ENCODE measurements at regions not wholly inside any gene's neighbourhood (a gene's known extent, or its start where the extent isn't known, plus 50 kb on each side); places are given as distances from the start of the nearest gene placed in this dataset.

DNA sequence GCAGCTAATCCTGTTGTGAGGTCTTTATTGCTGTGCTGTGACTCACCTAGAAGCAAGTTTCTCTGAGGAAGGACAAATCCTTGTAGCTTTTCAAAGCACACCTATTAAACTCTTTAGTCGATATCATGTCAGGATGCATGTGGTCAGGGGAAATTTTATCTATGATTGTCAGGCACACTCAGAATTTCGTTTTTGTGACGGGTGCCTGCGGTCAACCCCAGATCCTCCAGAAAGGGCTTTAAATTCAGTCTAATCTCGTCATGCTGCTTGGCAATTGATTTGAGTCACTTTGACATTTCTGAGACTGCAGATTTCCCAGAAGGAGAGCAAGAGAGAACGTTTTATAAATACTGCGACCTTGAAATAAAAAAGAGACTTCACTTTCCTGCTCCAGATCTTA is 316.9 kb downstream of the FGF9 start:
- no peaks in the 10 kb centered on the region for H3K9me3 Mint-ChIP-seq
- no peaks in the 10 kb centered on the region for H3K27me3 Mint-ChIP-seq (ENCODE audit: insufficient read depth)
- no peak for DNase-seq
- no peak overlapping the region for H3K27ac Mint-ChIP-seq
- WGBS, 2 experiments (ENCODE audit: insufficient coverage in 1 of 2, insufficient read length in 1 of 2), result 82 to 86% methylated on average over 4 to 7 of the region's 7 CpGs
- no peaks in the 10 kb centered on the region for H3K36me3 ChIP-seq (ENCODE audit: control insufficient read depth, insufficient read depth, low read length)
- H3K9ac ChIP-seq (ENCODE audit: extremely low read depth, low read length, poor library complexity, severe bottlenecking), result no peak overlapping the region
- no peaks in the 10 kb centered on the region for H3K36me3 Mint-ChIP-seq (ENCODE audit: low read depth)
- no peak for TF ChIP-seq CTCF (conservative IDR thresholded peaks at IDR 0.05)
- no peak overlapping the region for H3K27ac ChIP-seq (ENCODE audit: low read depth, low read length)
- H3K4me1 ChIP-seq (ENCODE audit: control insufficient read depth, insufficient read depth, low read length), result no peaks in the 10 kb centered on the region
- H3K4me3 Mint-ChIP-seq, result no peak overlapping the region
- H3K27me3 ChIP-seq (ENCODE audit: control insufficient read depth, insufficient read depth, low read length, poor library complexity, severe bottlenecking), result no peaks in the 10 kb centered on the region
- H3K9me3 ChIP-seq (ENCODE audit: control insufficient read depth, low read length), result no peaks in the 10 kb centered on the region
- no peak overlapping the region for H3K4me3 ChIP-seq (ENCODE audit: low read length)
- H3K4me1 Mint-ChIP-seq, result no peaks in the 10 kb centered on the region

GRCh38 chr13:21988624-21989023 is 317.8 kb downstream of the FGF9 start:
- Mint-ChIP-seq H3K4me1 (no peaks in the 10 kb centered on the region), H3K36me3 (ENCODE audit: low read depth) (no peaks in the 10 kb centered on the region), H3K9me3 (no peaks in the 10 kb centered on the region), H3K27ac (no peak overlapping the region), H3K27me3 (ENCODE audit: insufficient read depth) (no peaks in the 10 kb centered on the region), H3K4me3 (no peak overlapping the region)
- Histone ChIP-seq H3K36me3 (ENCODE audit: control insufficient read depth, insufficient read depth, low read length) (no peaks in the 10 kb centered on the region), H3K4me3 (ENCODE audit: low read length) (no peak overlapping the region), H3K9ac (ENCODE audit: extremely low read depth, low read length, poor library complexity, severe bottlenecking) (no peak overlapping the region), H3K9me3 (ENCODE audit: control insufficient read depth, low read length) (no peaks in the 10 kb centered on the region), H3K27me3 (ENCODE audit: control insufficient read depth, insufficient read depth, low read length, poor library complexity, severe bottlenecking) (no peaks in the 10 kb centered on the region), H3K27ac (ENCODE audit: low read depth, low read length) (no peak overlapping the region), H3K4me1 (ENCODE audit: control insufficient read depth, insufficient read depth, low read length) (no peaks in the 10 kb centered on the region)
- 91 to 97% methylated on average over 6 to 7 of the region's 7 CpGs for WGBS, 2 experiments (ENCODE audit: insufficient coverage in 1 of 2, insufficient read length in 1 of 2)
- TF ChIP-seq CTCF (conservative IDR thresholded peaks at IDR 0.05), result no peak
- DNase-seq, result no peak

DNA sequence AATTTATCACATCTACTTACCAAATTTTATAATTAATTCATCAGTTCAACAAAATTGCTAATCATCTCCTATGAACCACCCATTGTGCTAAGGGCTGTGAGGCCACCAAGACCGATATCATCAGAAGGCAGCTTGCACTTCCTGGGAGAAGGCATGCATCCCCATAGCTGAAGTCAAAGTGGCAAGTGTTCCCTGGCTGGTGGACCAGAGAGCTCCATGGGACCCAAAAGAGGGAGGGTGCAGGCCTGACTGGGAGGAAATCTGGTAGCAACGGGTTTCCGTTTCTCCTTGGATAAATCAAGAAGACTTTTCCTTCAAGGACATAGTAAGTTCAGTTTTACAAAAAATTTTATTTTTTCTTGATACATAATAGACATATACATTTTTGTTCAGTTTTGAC is 325.2 kb downstream of the FGF9 start:
- Mint-ChIP-seq H3K36me3 (ENCODE audit: low read depth) (no peaks in the 10 kb centered on the region), H3K27ac (no peak overlapping the region), H3K4me1 (no peaks in the 10 kb centered on the region), H3K9me3 (no peaks in the 10 kb centered on the region), H3K27me3 (ENCODE audit: insufficient read depth) (no peaks in the 10 kb centered on the region), H3K4me3 (no peak overlapping the region)
- WGBS, 2 experiments (ENCODE audit: insufficient coverage in 1 of 2, insufficient read length in 1 of 2), result 94 to 100% methylated on average over 1 to 3 of the region's 3 CpGs
- Histone ChIP-seq H3K27me3 (ENCODE audit: control insufficient read depth, insufficient read depth, low read length, poor library complexity, severe bottlenecking) (no peaks in the 10 kb centered on the region), H3K9ac (ENCODE audit: extremely low read depth, low read length, poor library complexity, severe bottlenecking) (no peak overlapping the region), H3K4me1 (ENCODE audit: control insufficient read depth, insufficient read depth, low read length) (no peaks in the 10 kb centered on the region), H3K27ac (ENCODE audit: low read depth, low read length) (no peak overlapping the region), H3K4me3 (ENCODE audit: low read length) (no peak overlapping the region), H3K9me3 (ENCODE audit: control insufficient read depth, low read length) (no peaks in the 10 kb centered on the region), H3K36me3 (ENCODE audit: control insufficient read depth, insufficient read depth, low read length) (no peaks in the 10 kb centered on the region)
- TF ChIP-seq CTCF (conservative IDR thresholded peaks at IDR 0.05), result no peak
- DNase-seq, result no peak
